ENCODE measurements at regions not wholly inside any gene's neighbourhood (a gene's known extent, or its start where the extent isn't known, plus 50 kb on each side); places are given as distances from the start of the nearest gene placed in this dataset.

GRCh38 chr6:151154418-151154817, 85.3 kb upstream of the AKAP12 start:
- Mint-ChIP-seq H3K4me1 (no peaks in the 10 kb centered on the region), H3K27me3 (peaks cover 10 to 16% of the 10 kb centered on the region in 2 donors), H3K4me3 (no peak overlapping the region), H3K9me3 (no peaks in the 10 kb centered on the region), H3K36me3 (no peaks in the 10 kb centered on the region), H3K27ac (no peak overlapping the region)
- ChIA-PET POLR2A (no interaction called here), CTCF (no interaction called here)
- no peaks in the 10 kb centered on the region for H3K36me3 ChIP-seq (ENCODE audit: control insufficient read depth in 2 of 2, extremely low read depth in 1 of 2, insufficient read depth in 1 of 2, low read length in 1 of 2)
- WGBS (ENCODE audit: insufficient coverage): no CpG with 5 or more reads among the region's 2 CpGs
- H3K9me3 ChIP-seq: no peaks in the 10 kb centered on the region
- no peak for ATAC-seq (replicated peaks in 1 of 4)
- DNase-seq: no peak
- H3K4me1 ChIP-seq (ENCODE audit: control insufficient read depth in 1 of 2, extremely low read depth in 1 of 2, insufficient read depth in 2 of 2, low read length in 2 of 2): no peaks in the 10 kb centered on the region
- no peak overlapping the region for H3K27ac ChIP-seq (ENCODE audit: low read length)
- H3K4me3 ChIP-seq (ENCODE audit: control insufficient read depth in 1 of 2, extremely low read depth in 1 of 2, low read length in 1 of 2): no peak overlapping the region
- peaks cover 0 to 8% of the 10 kb centered on the region in 2 experiments for H3K27me3 ChIP-seq (replicated peaks in 1 of 2; ENCODE audit: control insufficient read depth in 2 of 2, extremely low read depth in 1 of 2, insufficient read depth in 2 of 2, low read length in 1 of 2)

- no peaks in the 10 kb centered on the region for H3K4me1 Mint-ChIP-seq
- no peak overlapping the region for H3K4me3 ChIP-seq (ENCODE audit: control insufficient read depth in 1 of 2, extremely low read depth in 1 of 2, low read length in 1 of 2)
- peaks cover 10 to 16% of the 10 kb centered on the region in 2 donors for H3K27me3 Mint-ChIP-seq
- DNase-seq (no peak), ATAC-seq (replicated peaks in 1 of 4) (no peak)
- ChIA-PET POLR2A (no interaction called here), CTCF (no interaction called here)
- no peak overlapping the region for H3K4me3 Mint-ChIP-seq
- H3K9me3 Mint-ChIP-seq: no peaks in the 10 kb centered on the region
- H3K27me3 ChIP-seq (replicated peaks in 1 of 2; ENCODE audit: control insufficient read depth in 2 of 2, extremely low read depth in 1 of 2, insufficient read depth in 2 of 2, low read length in 1 of 2): peaks cover 0 to 8% of the 10 kb centered on the region in 2 experiments
- H3K4me1 ChIP-seq (ENCODE audit: control insufficient read depth in 1 of 2, extremely low read depth in 1 of 2, insufficient read depth in 2 of 2, low read length in 2 of 2): no peaks in the 10 kb centered on the region
- WGBS (ENCODE audit: insufficient coverage): no CpG with 5 or more reads among the region's 1 CpG
- no peak overlapping the region for H3K27ac ChIP-seq (ENCODE audit: low read length)
- H3K9me3 ChIP-seq: no peaks in the 10 kb centered on the region
- no peak overlapping the region for H3K27ac Mint-ChIP-seq
- no peaks in the 10 kb centered on the region for H3K36me3 Mint-ChIP-seq
- no peaks in the 10 kb centered on the region for H3K36me3 ChIP-seq (ENCODE audit: control insufficient read depth in 2 of 2, extremely low read depth in 1 of 2, insufficient read depth in 1 of 2, low read length in 1 of 2)
These were observed 84.7 kb upstream of the AKAP12 start for GRCh38 chr6:151155095-151155494.

DNA sequence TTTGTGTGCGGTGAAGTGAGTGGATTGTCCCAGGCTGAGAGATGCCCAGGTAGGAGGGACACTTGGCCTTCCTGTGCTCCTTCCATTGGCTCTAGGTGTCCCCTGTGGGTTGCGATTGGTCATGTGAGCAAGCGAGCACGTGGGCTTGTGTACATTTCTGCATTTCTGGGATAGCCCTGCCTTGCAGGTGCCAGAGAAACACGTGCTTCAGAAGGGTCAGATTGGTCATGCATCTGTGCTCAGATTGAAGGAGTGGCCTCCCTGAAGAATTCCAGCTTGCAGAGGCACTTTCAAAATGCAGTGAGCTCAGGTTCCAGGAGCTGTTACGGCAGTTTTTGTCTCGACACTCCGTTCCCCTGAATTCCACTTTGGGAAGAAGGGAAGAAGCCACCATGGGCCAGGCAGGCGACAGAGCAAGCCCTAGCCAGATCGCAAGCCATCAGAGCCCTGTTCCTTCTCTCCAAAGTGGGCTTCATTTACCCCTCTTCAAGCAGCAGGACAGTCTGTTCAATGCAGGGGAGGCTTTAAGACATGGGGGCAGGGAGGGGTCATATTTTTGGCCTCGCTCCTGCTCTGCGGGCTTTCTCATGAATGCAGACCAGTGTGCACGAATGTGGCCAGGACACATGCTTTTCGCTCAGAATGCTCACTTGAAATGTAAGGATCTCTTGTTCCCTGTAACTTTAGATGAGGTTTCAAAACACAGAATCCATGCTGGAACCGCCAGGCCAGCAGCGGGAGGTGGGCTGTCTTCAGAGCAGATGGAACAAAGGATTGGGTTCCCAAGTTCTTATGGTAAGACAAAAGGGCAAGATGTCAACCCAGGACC, 78.6 kb upstream of the AKAP12 start:
- Histone ChIP-seq H3K27ac (ENCODE audit: low read length) (no peak overlapping the region), H3K9me3 (no peaks in the 10 kb centered on the region), H3K4me3 (ENCODE audit: control insufficient read depth in 1 of 2, extremely low read depth in 1 of 2, low read length in 1 of 2) (no peak overlapping the region), H3K4me1 (ENCODE audit: control insufficient read depth in 1 of 2, extremely low read depth in 1 of 2, insufficient read depth in 2 of 2, low read length in 2 of 2) (no peaks in the 10 kb centered on the region), H3K36me3 (ENCODE audit: control insufficient read depth in 2 of 2, extremely low read depth in 1 of 2, insufficient read depth in 1 of 2, low read length in 1 of 2) (no peaks in the 10 kb centered on the region), H3K27me3 (replicated peaks in 1 of 2; ENCODE audit: control insufficient read depth in 2 of 2, extremely low read depth in 1 of 2, insufficient read depth in 2 of 2, low read length in 1 of 2) (peaks cover 0 to 6% of the 10 kb centered on the region in 2 experiments)
- CTCF ChIA-PET: no interaction called here
- Mint-ChIP-seq H3K27me3 (peaks cover 2 to 6% of the 10 kb centered on the region in 2 donors), H3K9me3 (no peaks in the 10 kb centered on the region), H3K36me3 (no peaks in the 10 kb centered on the region), H3K27ac (no peak overlapping the region), H3K4me1 (no peaks in the 10 kb centered on the region), H3K4me3 (no peak overlapping the region)
- ATAC-seq (replicated peaks in 1 of 4) (no peak), DNase-seq (no peak)
- POLR2A ChIA-PET: no interaction called here
- WGBS (ENCODE audit: insufficient coverage): 73% methylated on average over 15 of the region's 16 CpGs

DNA sequence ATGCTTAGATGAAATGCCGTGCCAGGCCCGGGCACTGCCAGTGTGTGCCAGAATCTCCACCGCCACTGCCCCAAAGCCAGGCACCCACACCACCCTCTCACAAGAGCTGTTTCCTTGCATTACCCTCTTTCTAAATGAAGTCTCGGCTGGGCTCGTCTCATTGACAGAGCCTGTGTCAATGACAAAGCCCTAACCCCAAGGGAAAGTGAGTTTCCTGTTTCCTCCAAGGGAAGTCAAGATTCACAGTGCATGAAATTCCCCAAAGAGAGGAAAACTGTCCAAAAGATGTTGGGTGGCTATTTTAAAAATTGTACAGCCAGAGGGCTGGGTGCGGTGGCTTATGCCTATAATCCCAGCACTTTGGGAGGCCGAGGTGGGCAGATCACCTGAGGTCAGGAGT, 75.4 kb upstream of the AKAP12 start:
- ChIA-PET POLR2A (no interaction called here), CTCF (no interaction called here)
- DNase-seq (no peak), ATAC-seq (replicated peaks in 1 of 4) (no peak)
- Histone ChIP-seq H3K27me3 (replicated peaks in 1 of 2; ENCODE audit: control insufficient read depth in 2 of 2, extremely low read depth in 1 of 2, insufficient read depth in 2 of 2, low read length in 1 of 2) (peaks cover 0 to 6% of the 10 kb centered on the region in 2 experiments), H3K36me3 (ENCODE audit: control insufficient read depth in 2 of 2, extremely low read depth in 1 of 2, insufficient read depth in 1 of 2, low read length in 1 of 2) (no peaks in the 10 kb centered on the region), H3K27ac (ENCODE audit: low read length) (no peak overlapping the region), H3K4me1 (ENCODE audit: control insufficient read depth in 1 of 2, extremely low read depth in 1 of 2, insufficient read depth in 2 of 2, low read length in 2 of 2) (no peaks in the 10 kb centered on the region), H3K4me3 (ENCODE audit: control insufficient read depth in 1 of 2, extremely low read depth in 1 of 2, low read length in 1 of 2) (no peak overlapping the region), H3K9me3 (no peaks in the 10 kb centered on the region)
- WGBS (ENCODE audit: insufficient coverage): 93% methylated on average over 5 of the region's 7 CpGs
- no peak overlapping the region for H3K27ac Mint-ChIP-seq
- H3K4me3 Mint-ChIP-seq: no peak overlapping the region
- H3K4me1 Mint-ChIP-seq: no peaks in the 10 kb centered on the region
- H3K9me3 Mint-ChIP-seq: no peaks in the 10 kb centered on the region
- no peaks in the 10 kb centered on the region for H3K36me3 Mint-ChIP-seq
- H3K27me3 Mint-ChIP-seq: peaks cover 2 to 13% of the 10 kb centered on the region in 2 donors

DNA sequence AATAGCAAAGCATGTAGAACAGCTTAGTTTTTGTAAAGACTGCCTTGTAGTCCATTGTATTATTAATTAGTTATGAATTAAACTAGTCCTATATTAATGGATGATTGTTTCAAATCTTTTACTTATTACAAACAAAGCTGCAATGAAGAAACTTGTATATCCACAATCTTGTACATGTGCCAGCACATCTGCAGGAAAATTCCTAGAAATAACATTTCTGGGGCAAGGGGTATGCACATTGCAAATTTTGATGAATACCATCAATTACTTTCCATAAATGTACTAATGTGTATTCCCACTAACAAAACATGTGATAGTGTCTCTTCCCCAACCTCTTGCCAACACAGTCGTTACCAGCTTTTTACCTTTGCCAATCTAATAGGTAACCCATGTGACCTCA, 73.6 kb upstream of the AKAP12 start:
- peaks cover 2 to 13% of the 10 kb centered on the region in 2 donors for H3K27me3 Mint-ChIP-seq
- no peak for DNase-seq
- POLR2A ChIA-PET: interaction anchor here in 1 of 2 donors (0.7 kb wide), 1 partner anchor 83 kb away, joined by 6 read pairs; no protein-coding TSS in a partner anchor
- Histone ChIP-seq H3K4me1 (ENCODE audit: control insufficient read depth in 1 of 2, extremely low read depth in 1 of 2, insufficient read depth in 2 of 2, low read length in 2 of 2) (no peaks in the 10 kb centered on the region), H3K27ac (ENCODE audit: low read length) (no peak overlapping the region), H3K27me3 (replicated peaks in 1 of 2; ENCODE audit: control insufficient read depth in 2 of 2, extremely low read depth in 1 of 2, insufficient read depth in 2 of 2, low read length in 1 of 2) (peaks cover 0 to 6% of the 10 kb centered on the region in 2 experiments), H3K36me3 (ENCODE audit: control insufficient read depth in 2 of 2, extremely low read depth in 1 of 2, insufficient read depth in 1 of 2, low read length in 1 of 2) (no peaks in the 10 kb centered on the region), H3K9me3 (no peaks in the 10 kb centered on the region), H3K4me3 (ENCODE audit: control insufficient read depth in 1 of 2, extremely low read depth in 1 of 2, low read length in 1 of 2) (no peak overlapping the region)
- no peak overlapping the region for H3K27ac Mint-ChIP-seq
- no peaks in the 10 kb centered on the region for H3K36me3 Mint-ChIP-seq
- CTCF ChIA-PET: no interaction called here
- H3K4me1 Mint-ChIP-seq: no peaks in the 10 kb centered on the region
- no peak overlapping the region for H3K4me3 Mint-ChIP-seq
- H3K9me3 Mint-ChIP-seq: no peaks in the 10 kb centered on the region
- no CpG with 5 or more reads among the region's 1 CpG for WGBS (ENCODE audit: insufficient coverage)
- ATAC-seq (replicated peaks in 1 of 4): no peak

DNA sequence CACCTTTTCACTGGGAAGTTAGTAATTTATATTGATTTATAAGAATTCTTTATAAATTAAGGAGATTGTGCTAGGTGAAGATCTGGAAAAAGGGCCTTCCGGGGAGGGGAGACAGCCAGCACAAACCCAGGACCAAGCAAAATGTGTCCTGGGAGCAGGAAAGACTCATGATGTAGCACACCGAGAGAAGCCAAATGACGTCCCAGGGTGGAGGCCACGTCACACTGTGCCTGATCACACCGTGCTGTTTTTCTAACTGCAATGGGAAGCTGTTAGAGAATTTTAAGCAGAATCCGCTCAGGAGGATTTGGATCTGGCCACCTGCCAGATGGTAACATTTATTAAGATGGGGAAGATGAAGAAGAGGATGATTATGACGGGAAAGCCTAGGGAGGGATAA, 72.7 kb upstream of the AKAP12 start:
- H3K9me3 Mint-ChIP-seq: no peaks in the 10 kb centered on the region

More for the DNA sequence above, 72.7 kb upstream of the AKAP12 start:
- ChIA-PET CTCF (no interaction called here), POLR2A (no interaction called here)
- Histone ChIP-seq H3K27me3 (replicated peaks in 1 of 2; ENCODE audit: control insufficient read depth in 2 of 2, extremely low read depth in 1 of 2, insufficient read depth in 2 of 2, low read length in 1 of 2) (peaks cover 0 to 6% of the 10 kb centered on the region in 2 experiments), H3K4me1 (ENCODE audit: control insufficient read depth in 1 of 2, extremely low read depth in 1 of 2, insufficient read depth in 2 of 2, low read length in 2 of 2) (no peaks in the 10 kb centered on the region), H3K4me3 (ENCODE audit: control insufficient read depth in 1 of 2, extremely low read depth in 1 of 2, low read length in 1 of 2) (no peak overlapping the region), H3K36me3 (ENCODE audit: control insufficient read depth in 2 of 2, extremely low read depth in 1 of 2, insufficient read depth in 1 of 2, low read length in 1 of 2) (no peaks in the 10 kb centered on the region), H3K27ac (ENCODE audit: low read length) (no peak overlapping the region), H3K9me3 (no peaks in the 10 kb centered on the region)
- no peak for DNase-seq
- Mint-ChIP-seq H3K36me3 (no peaks in the 10 kb centered on the region), H3K4me3 (no peak overlapping the region), H3K27me3 (peaks cover 0 to 13% of the 10 kb centered on the region in 2 donors), H3K4me1 (no peaks in the 10 kb centered on the region), H3K27ac (no peak overlapping the region)
- no peak for ATAC-seq (replicated peaks in 1 of 4)
- WGBS (ENCODE audit: insufficient coverage): 75% methylated on average over 6 of the region's 7 CpGs
